ENCODE measurements at regions not wholly inside any gene's neighbourhood (a gene's known extent, or its start where the extent isn't known, plus 50 kb on each side); places are given as distances from the start of the nearest gene placed in this dataset.

- Histone ChIP-seq H3K27ac (ENCODE audit: low read depth in 2 of 2, low read length in 2 of 2) (no peak overlapping the region), H3K4me3 (ENCODE audit: low read length in 2 of 2) (no peak overlapping the region), H3K4me1 (ENCODE audit: control insufficient read depth in 2 of 2, insufficient read depth in 2 of 2, low read length in 2 of 2) (no peaks in the 10 kb centered on the region), H3K36me3 (ENCODE audit: control insufficient read depth in 2 of 2, insufficient read depth in 2 of 2, low read length in 2 of 2) (no peaks in the 10 kb centered on the region), H3K27me3 (ENCODE audit: control insufficient read depth in 2 of 2, insufficient read depth in 2 of 2, low read length in 2 of 2) (no peaks in the 10 kb centered on the region), H3K9me3 (ENCODE audit: control insufficient read depth in 2 of 2, low read length in 2 of 2) (no peaks in the 10 kb centered on the region), H3K9ac (ENCODE audit: low read depth in 1 of 2, low read length in 2 of 2) (no peak overlapping the region)
These were observed 570.0 kb upstream of the TMEM132C start for GRCh38 chr12:127696963-127697362.

GRCh38 chr12:127703026-127703425 is 563.9 kb upstream of the TMEM132C start:
- Histone ChIP-seq H3K9me3 (ENCODE audit: control insufficient read depth in 2 of 2, low read length in 2 of 2) (no peaks in the 10 kb centered on the region), H3K27ac (ENCODE audit: low read depth in 2 of 2, low read length in 2 of 2) (no peak overlapping the region), H3K36me3 (ENCODE audit: control insufficient read depth in 2 of 2, insufficient read depth in 2 of 2, low read length in 2 of 2) (no peaks in the 10 kb centered on the region), H3K9ac (ENCODE audit: low read depth in 1 of 2, low read length in 2 of 2) (no peak overlapping the region), H3K27me3 (ENCODE audit: control insufficient read depth in 2 of 2, insufficient read depth in 2 of 2, low read length in 2 of 2) (no peaks in the 10 kb centered on the region), H3K4me1 (ENCODE audit: control insufficient read depth in 2 of 2, insufficient read depth in 2 of 2, low read length in 2 of 2) (no peaks in the 10 kb centered on the region), H3K4me3 (ENCODE audit: low read length in 2 of 2) (no peak overlapping the region)

- no peaks in the 10 kb centered on the region for H3K27me3 ChIP-seq (ENCODE audit: control insufficient read depth in 2 of 2, insufficient read depth in 2 of 2, low read length in 2 of 2)
- H3K36me3 ChIP-seq (ENCODE audit: control insufficient read depth in 2 of 2, insufficient read depth in 2 of 2, low read length in 2 of 2) = no peaks in the 10 kb centered on the region
- H3K4me1 ChIP-seq (ENCODE audit: control insufficient read depth in 2 of 2, insufficient read depth in 2 of 2, low read length in 2 of 2) = no peaks in the 10 kb centered on the region
- H3K4me3 ChIP-seq (ENCODE audit: low read length in 2 of 2) = no peak overlapping the region
- no peak overlapping the region for H3K9ac ChIP-seq (ENCODE audit: low read depth in 1 of 2, low read length in 2 of 2)
- H3K27ac ChIP-seq (ENCODE audit: low read depth in 2 of 2, low read length in 2 of 2) = no peak overlapping the region
- H3K9me3 ChIP-seq (ENCODE audit: control insufficient read depth in 2 of 2, low read length in 2 of 2) = no peaks in the 10 kb centered on the region
These were observed 555.9 kb upstream of the TMEM132C start for GRCh38 chr12:127711108-127711507.

- Histone ChIP-seq H3K4me3 (ENCODE audit: low read length in 2 of 2) (no peak overlapping the region), H3K36me3 (ENCODE audit: control insufficient read depth in 2 of 2, insufficient read depth in 2 of 2, low read length in 2 of 2) (no peaks in the 10 kb centered on the region), H3K27ac (ENCODE audit: low read depth in 2 of 2, low read length in 2 of 2) (no peak overlapping the region), H3K9me3 (ENCODE audit: control insufficient read depth in 2 of 2, low read length in 2 of 2) (no peaks in the 10 kb centered on the region), H3K27me3 (ENCODE audit: control insufficient read depth in 2 of 2, insufficient read depth in 2 of 2, low read length in 2 of 2) (no peaks in the 10 kb centered on the region), H3K9ac (ENCODE audit: low read depth in 1 of 2, low read length in 2 of 2) (no peak overlapping the region), H3K4me1 (ENCODE audit: control insufficient read depth in 2 of 2, insufficient read depth in 2 of 2, low read length in 2 of 2) (no peaks in the 10 kb centered on the region)
These were observed 554.4 kb upstream of the TMEM132C start for GRCh38 chr12:127712561-127712960.

GRCh38 chr12:127716166-127716565 is 550.8 kb upstream of the TMEM132C start:
- no peaks in the 10 kb centered on the region for H3K4me1 ChIP-seq (ENCODE audit: control insufficient read depth in 2 of 2, insufficient read depth in 2 of 2, low read length in 2 of 2)
- H3K4me3 ChIP-seq (ENCODE audit: low read length in 2 of 2) = no peak overlapping the region
- H3K27ac ChIP-seq (ENCODE audit: low read depth in 2 of 2, low read length in 2 of 2) = no peak overlapping the region
- H3K9ac ChIP-seq (ENCODE audit: low read depth in 1 of 2, low read length in 2 of 2) = no peak overlapping the region
- no peaks in the 10 kb centered on the region for H3K36me3 ChIP-seq (ENCODE audit: control insufficient read depth in 2 of 2, insufficient read depth in 2 of 2, low read length in 2 of 2)
- H3K27me3 ChIP-seq (ENCODE audit: control insufficient read depth in 2 of 2, insufficient read depth in 2 of 2, low read length in 2 of 2) = no peaks in the 10 kb centered on the region
- no peaks in the 10 kb centered on the region for H3K9me3 ChIP-seq (ENCODE audit: control insufficient read depth in 2 of 2, low read length in 2 of 2)

GRCh38 chr12:127717278-127717677 is 549.7 kb upstream of the TMEM132C start:
- no peak overlapping the region for H3K27ac ChIP-seq (ENCODE audit: low read depth in 2 of 2, low read length in 2 of 2)
- H3K9ac ChIP-seq (ENCODE audit: low read depth in 1 of 2, low read length in 2 of 2) = no peak overlapping the region
- H3K27me3 ChIP-seq (ENCODE audit: control insufficient read depth in 2 of 2, insufficient read depth in 2 of 2, low read length in 2 of 2) = no peaks in the 10 kb centered on the region
- H3K4me3 ChIP-seq (ENCODE audit: low read length in 2 of 2) = no peak overlapping the region
- H3K4me1 ChIP-seq (ENCODE audit: control insufficient read depth in 2 of 2, insufficient read depth in 2 of 2, low read length in 2 of 2) = no peaks in the 10 kb centered on the region
- H3K36me3 ChIP-seq (ENCODE audit: control insufficient read depth in 2 of 2, insufficient read depth in 2 of 2, low read length in 2 of 2) = no peaks in the 10 kb centered on the region
- H3K9me3 ChIP-seq (ENCODE audit: control insufficient read depth in 2 of 2, low read length in 2 of 2) = no peaks in the 10 kb centered on the region

- H3K9ac ChIP-seq (ENCODE audit: low read depth in 1 of 2, low read length in 2 of 2) = no peak overlapping the region
- H3K36me3 ChIP-seq (ENCODE audit: control insufficient read depth in 2 of 2, insufficient read depth in 2 of 2, low read length in 2 of 2) = no peaks in the 10 kb centered on the region
- no peaks in the 10 kb centered on the region for H3K4me1 ChIP-seq (ENCODE audit: control insufficient read depth in 2 of 2, insufficient read depth in 2 of 2, low read length in 2 of 2)
- H3K9me3 ChIP-seq (ENCODE audit: control insufficient read depth in 2 of 2, low read length in 2 of 2) = no peaks in the 10 kb centered on the region
- H3K27ac ChIP-seq (ENCODE audit: low read depth in 2 of 2, low read length in 2 of 2) = no peak overlapping the region
- no peak overlapping the region for H3K4me3 ChIP-seq (ENCODE audit: low read length in 2 of 2)
- no peaks in the 10 kb centered on the region for H3K27me3 ChIP-seq (ENCODE audit: control insufficient read depth in 2 of 2, insufficient read depth in 2 of 2, low read length in 2 of 2)
These were observed 546.6 kb upstream of the TMEM132C start for GRCh38 chr12:127720334-127720733.

- Histone ChIP-seq H3K4me1 (ENCODE audit: control insufficient read depth in 2 of 2, insufficient read depth in 2 of 2, low read length in 2 of 2) (no peaks in the 10 kb centered on the region), H3K27ac (ENCODE audit: low read depth in 2 of 2, low read length in 2 of 2) (no peak overlapping the region), H3K9me3 (ENCODE audit: control insufficient read depth in 2 of 2, low read length in 2 of 2) (no peaks in the 10 kb centered on the region), H3K27me3 (ENCODE audit: control insufficient read depth in 2 of 2, insufficient read depth in 2 of 2, low read length in 2 of 2) (no peaks in the 10 kb centered on the region), H3K4me3 (ENCODE audit: low read length in 2 of 2) (no peak overlapping the region), H3K9ac (ENCODE audit: low read depth in 1 of 2, low read length in 2 of 2) (no peak overlapping the region), H3K36me3 (ENCODE audit: control insufficient read depth in 2 of 2, insufficient read depth in 2 of 2, low read length in 2 of 2) (no peaks in the 10 kb centered on the region)
These were observed 544.4 kb upstream of the TMEM132C start for GRCh38 chr12:127722611-127723010.

- no peak overlapping the region for H3K4me3 ChIP-seq (ENCODE audit: low read length in 2 of 2)
- H3K27me3 ChIP-seq (ENCODE audit: control insufficient read depth in 2 of 2, insufficient read depth in 2 of 2, low read length in 2 of 2) = no peaks in the 10 kb centered on the region
- no peak overlapping the region for H3K9ac ChIP-seq (ENCODE audit: low read depth in 1 of 2, low read length in 2 of 2)
- H3K36me3 ChIP-seq (ENCODE audit: control insufficient read depth in 2 of 2, insufficient read depth in 2 of 2, low read length in 2 of 2) = no peaks in the 10 kb centered on the region
- H3K4me1 ChIP-seq (ENCODE audit: control insufficient read depth in 2 of 2, insufficient read depth in 2 of 2, low read length in 2 of 2) = no peaks in the 10 kb centered on the region
- H3K9me3 ChIP-seq (ENCODE audit: control insufficient read depth in 2 of 2, low read length in 2 of 2) = no peaks in the 10 kb centered on the region
- H3K27ac ChIP-seq (ENCODE audit: low read depth in 2 of 2, low read length in 2 of 2) = no peak overlapping the region
These were observed 543.7 kb upstream of the TMEM132C start for GRCh38 chr12:127723251-127723650.

- Histone ChIP-seq H3K4me3 (ENCODE audit: low read length in 2 of 2) (no peak overlapping the region), H3K27me3 (ENCODE audit: control insufficient read depth in 2 of 2, insufficient read depth in 2 of 2, low read length in 2 of 2) (no peaks in the 10 kb centered on the region), H3K4me1 (ENCODE audit: control insufficient read depth in 2 of 2, insufficient read depth in 2 of 2, low read length in 2 of 2) (no peaks in the 10 kb centered on the region), H3K27ac (ENCODE audit: low read depth in 2 of 2, low read length in 2 of 2) (no peak overlapping the region), H3K9ac (ENCODE audit: low read depth in 1 of 2, low read length in 2 of 2) (no peak overlapping the region), H3K36me3 (ENCODE audit: control insufficient read depth in 2 of 2, insufficient read depth in 2 of 2, low read length in 2 of 2) (no peaks in the 10 kb centered on the region), H3K9me3 (ENCODE audit: control insufficient read depth in 2 of 2, low read length in 2 of 2) (no peaks in the 10 kb centered on the region)
These were observed 540.2 kb upstream of the TMEM132C start for GRCh38 chr12:127726671-127727315.

GRCh38 chr12:127728285-127728684 is 538.7 kb upstream of the TMEM132C start:
- no peaks in the 10 kb centered on the region for H3K4me1 ChIP-seq (ENCODE audit: control insufficient read depth in 2 of 2, insufficient read depth in 2 of 2, low read length in 2 of 2)
- H3K36me3 ChIP-seq (ENCODE audit: control insufficient read depth in 2 of 2, insufficient read depth in 2 of 2, low read length in 2 of 2) = no peaks in the 10 kb centered on the region
- H3K27ac ChIP-seq (ENCODE audit: low read depth in 2 of 2, low read length in 2 of 2) = no peak overlapping the region
- H3K27me3 ChIP-seq (ENCODE audit: control insufficient read depth in 2 of 2, insufficient read depth in 2 of 2, low read length in 2 of 2) = no peaks in the 10 kb centered on the region
- H3K9ac ChIP-seq (ENCODE audit: low read depth in 1 of 2, low read length in 2 of 2) = no peak overlapping the region
- no peaks in the 10 kb centered on the region for H3K9me3 ChIP-seq (ENCODE audit: control insufficient read depth in 2 of 2, low read length in 2 of 2)
- no peak overlapping the region for H3K4me3 ChIP-seq (ENCODE audit: low read length in 2 of 2)
